ENCODE measurements at regions not wholly inside any gene's neighbourhood (a gene's known extent, or its start where the extent isn't known, plus 50 kb on each side); places are given as distances from the start of the nearest gene placed in this dataset.

- no peak for TF ChIP-seq SP1 (IDR thresholded peaks at IDR 0.05)
- no peak for TF ChIP-seq FOXA2 (IDR thresholded peaks at IDR 0.05)
- no peak for TF ChIP-seq YY1 (IDR thresholded peaks at IDR 0.05)
- TF ChIP-seq GABPA (IDR thresholded peaks at IDR 0.05 in 1 of 2, conservative IDR thresholded peaks at IDR 0.05 in 1 of 2), result no peak
- TF ChIP-seq ATF3 (IDR thresholded peaks at IDR 0.05), result no peak
- TF ChIP-seq, protein P1, sequence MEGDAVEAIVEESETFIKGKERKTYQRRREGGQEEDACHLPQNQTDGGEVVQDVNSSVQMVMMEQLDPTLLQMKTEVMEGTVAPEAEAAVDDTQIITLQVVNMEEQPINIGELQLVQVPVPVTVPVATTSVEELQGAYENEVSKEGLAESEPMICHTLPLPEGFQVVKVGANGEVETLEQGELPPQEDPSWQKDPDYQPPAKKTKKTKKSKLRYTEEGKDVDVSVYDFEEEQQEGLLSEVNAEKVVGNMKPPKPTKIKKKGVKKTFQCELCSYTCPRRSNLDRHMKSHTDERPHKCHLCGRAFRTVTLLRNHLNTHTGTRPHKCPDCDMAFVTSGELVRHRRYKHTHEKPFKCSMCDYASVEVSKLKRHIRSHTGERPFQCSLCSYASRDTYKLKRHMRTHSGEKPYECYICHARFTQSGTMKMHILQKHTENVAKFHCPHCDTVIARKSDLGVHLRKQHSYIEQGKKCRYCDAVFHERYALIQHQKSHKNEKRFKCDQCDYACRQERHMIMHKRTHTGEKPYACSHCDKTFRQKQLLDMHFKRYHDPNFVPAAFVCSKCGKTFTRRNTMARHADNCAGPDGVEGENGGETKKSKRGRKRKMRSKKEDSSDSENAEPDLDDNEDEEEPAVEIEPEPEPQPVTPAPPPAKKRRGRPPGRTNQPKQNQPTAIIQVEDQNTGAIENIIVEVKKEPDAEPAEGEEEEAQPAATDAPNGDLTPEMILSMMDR (IDR thresholded peaks at IDR 0.05; ENCODE audit: low read depth, low read length, missing input control), result no peak
- TF ChIP-seq TAF1 (conservative IDR thresholded peaks at IDR 0.05), result no peak
- TF ChIP-seq RAD21 (IDR thresholded peaks at IDR 0.05), result no peak
- no peak for TF ChIP-seq RXRA (IDR thresholded peaks at IDR 0.05)
- TF ChIP-seq NR2F2 (IDR thresholded peaks at IDR 0.05), result no peak
- no peaks in the 10 kb centered on the region for H3K36me3 ChIP-seq (ENCODE audit: control insufficient read depth in 4 of 4, insufficient read depth in 3 of 4, low read depth in 1 of 4, low read length in 3 of 4)
- H3K4me1 ChIP-seq (ENCODE audit: control insufficient read depth in 4 of 4, insufficient read depth in 4 of 4, low read length in 3 of 4), result no peaks in the 10 kb centered on the region
- 64% methylated on average over 3 of the region's 3 CpGs for WGBS
- H3K4me3 ChIP-seq (ENCODE audit: low read depth in 1 of 3, low read length in 3 of 3), result no peak overlapping the region
- H3K27me3 ChIP-seq (ENCODE audit: control insufficient read depth in 4 of 4, insufficient read depth in 4 of 4, low read length in 3 of 4), result peaks cover 0 to 10% (median 3%) of the 10 kb centered on the region in 4 donors
- H3K9me3 ChIP-seq (ENCODE audit: control insufficient read depth in 4 of 4, low read length in 3 of 4), result no peaks in the 10 kb centered on the region
- no peak for DNase-seq (ENCODE audit: low spot score)
- H3K27ac ChIP-seq (ENCODE audit: low read depth in 1 of 2, low read length in 2 of 2), result no peak overlapping the region
- no peak overlapping the region for H3K9ac ChIP-seq (ENCODE audit: low read depth in 1 of 2, low read length in 2 of 2)
Measured at GRCh38 chr7:97512441-97513207, 219.3 kb upstream of the TAC1 start.

DNA sequence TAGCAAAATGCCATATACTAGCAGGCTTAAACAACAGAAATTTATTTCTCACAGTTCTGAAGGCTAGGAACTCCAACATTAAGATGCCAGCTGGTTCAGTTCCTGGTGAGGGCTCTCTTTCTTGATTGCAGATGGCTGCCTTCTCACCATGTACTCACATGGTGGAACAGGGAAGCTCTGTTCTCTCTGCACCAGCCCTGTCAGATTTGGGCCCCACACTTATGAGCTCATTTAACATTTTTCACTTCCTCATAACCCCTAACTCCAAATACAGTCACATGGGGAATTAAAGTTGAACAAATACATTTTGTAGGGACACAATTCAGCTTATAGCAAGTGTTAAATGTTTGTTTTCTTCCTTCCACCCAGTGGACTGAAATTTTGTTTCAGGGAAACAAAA lies 218.6 kb upstream of the TAC1 start:
- no peak for TF ChIP-seq SP1 (IDR thresholded peaks at IDR 0.05)
- TF ChIP-seq RAD21 (IDR thresholded peaks at IDR 0.05), result no peak
- TF ChIP-seq JUND (IDR thresholded peaks at IDR 0.05), result no peak
- TF ChIP-seq HNF4G (IDR thresholded peaks at IDR 0.05), result no peak
- no peak for TF ChIP-seq HNF4A (conservative IDR thresholded peaks at IDR 0.05)
- no peak for TF ChIP-seq TAF1 (conservative IDR thresholded peaks at IDR 0.05)
- no peak for TF ChIP-seq GABPA (IDR thresholded peaks at IDR 0.05 in 1 of 2, conservative IDR thresholded peaks at IDR 0.05 in 1 of 2)
- no peak for TF ChIP-seq FOXA2 (IDR thresholded peaks at IDR 0.05)
- TF ChIP-seq, protein P2, sequence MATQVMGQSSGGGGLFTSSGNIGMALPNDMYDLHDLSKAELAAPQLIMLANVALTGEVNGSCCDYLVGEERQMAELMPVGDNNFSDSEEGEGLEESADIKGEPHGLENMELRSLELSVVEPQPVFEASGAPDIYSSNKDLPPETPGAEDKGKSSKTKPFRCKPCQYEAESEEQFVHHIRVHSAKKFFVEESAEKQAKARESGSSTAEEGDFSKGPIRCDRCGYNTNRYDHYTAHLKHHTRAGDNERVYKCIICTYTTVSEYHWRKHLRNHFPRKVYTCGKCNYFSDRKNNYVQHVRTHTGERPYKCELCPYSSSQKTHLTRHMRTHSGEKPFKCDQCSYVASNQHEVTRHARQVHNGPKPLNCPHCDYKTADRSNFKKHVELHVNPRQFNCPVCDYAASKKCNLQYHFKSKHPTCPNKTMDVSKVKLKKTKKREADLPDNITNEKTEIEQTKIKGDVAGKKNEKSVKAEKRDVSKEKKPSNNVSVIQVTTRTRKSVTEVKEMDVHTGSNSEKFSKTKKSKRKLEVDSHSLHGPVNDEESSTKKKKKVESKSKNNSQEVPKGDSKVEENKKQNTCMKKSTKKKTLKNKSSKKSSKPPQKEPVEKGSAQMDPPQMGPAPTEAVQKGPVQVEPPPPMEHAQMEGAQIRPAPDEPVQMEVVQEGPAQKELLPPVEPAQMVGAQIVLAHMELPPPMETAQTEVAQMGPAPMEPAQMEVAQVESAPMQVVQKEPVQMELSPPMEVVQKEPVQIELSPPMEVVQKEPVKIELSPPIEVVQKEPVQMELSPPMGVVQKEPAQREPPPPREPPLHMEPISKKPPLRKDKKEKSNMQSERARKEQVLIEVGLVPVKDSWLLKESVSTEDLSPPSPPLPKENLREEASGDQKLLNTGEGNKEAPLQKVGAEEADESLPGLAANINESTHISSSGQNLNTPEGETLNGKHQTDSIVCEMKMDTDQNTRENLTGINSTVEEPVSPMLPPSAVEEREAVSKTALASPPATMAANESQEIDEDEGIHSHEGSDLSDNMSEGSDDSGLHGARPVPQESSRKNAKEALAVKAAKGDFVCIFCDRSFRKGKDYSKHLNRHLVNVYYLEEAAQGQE (IDR thresholded peaks at IDR 0.05), result no peak
- TF ChIP-seq, protein P1 (IDR thresholded peaks at IDR 0.05; ENCODE audit: low read depth, low read length, missing input control), result no peak
- TF ChIP-seq ZBTB33 (IDR thresholded peaks at IDR 0.05), result no peak
- TF ChIP-seq ATF3 (IDR thresholded peaks at IDR 0.05), result no peak
- TF ChIP-seq RXRA (IDR thresholded peaks at IDR 0.05), result no peak
- TF ChIP-seq YY1 (IDR thresholded peaks at IDR 0.05), result no peak
- TF ChIP-seq FOXA1 (IDR thresholded peaks at IDR 0.05), result no peak
- TF ChIP-seq NR2F2 (IDR thresholded peaks at IDR 0.05), result no peak
- TF ChIP-seq, protein P3, sequence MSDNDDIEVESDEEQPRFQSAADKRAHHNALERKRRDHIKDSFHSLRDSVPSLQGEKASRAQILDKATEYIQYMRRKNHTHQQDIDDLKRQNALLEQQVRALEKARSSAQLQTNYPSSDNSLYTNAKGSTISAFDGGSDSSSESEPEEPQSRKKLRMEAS (IDR thresholded peaks at IDR 0.05), result no peak
- no peak for TF ChIP-seq EGR1 (IDR thresholded peaks at IDR 0.05; ENCODE audit: low read depth in 2 of 2)
- H3K27me3 ChIP-seq (ENCODE audit: control insufficient read depth in 4 of 4, insufficient read depth in 4 of 4, low read length in 3 of 4), result peaks cover 0 to 10% (median 3%) of the 10 kb centered on the region in 4 donors

More for the DNA sequence above, 218.6 kb upstream of the TAC1 start:
- Histone ChIP-seq H3K36me3 (ENCODE audit: control insufficient read depth in 4 of 4, insufficient read depth in 3 of 4, low read depth in 1 of 4, low read length in 3 of 4) (no peaks in the 10 kb centered on the region), H3K9me3 (ENCODE audit: control insufficient read depth in 4 of 4, low read length in 3 of 4) (no peaks in the 10 kb centered on the region), H3K4me3 (ENCODE audit: low read depth in 1 of 3, low read length in 3 of 3) (no peak overlapping the region), H3K4me1 (ENCODE audit: control insufficient read depth in 4 of 4, insufficient read depth in 4 of 4, low read length in 3 of 4) (no peaks in the 10 kb centered on the region), H3K9ac (ENCODE audit: low read depth in 1 of 2, low read length in 2 of 2) (no peak overlapping the region), H3K27ac (ENCODE audit: low read depth in 1 of 2, low read length in 2 of 2) (no peak overlapping the region)
- DNase-seq (ENCODE audit: low spot score), result no peak

Measured in liver (tissue), 8 donors.